ENCODE measurements at regions not wholly inside any gene's neighbourhood (a gene's known extent, or its start where the extent isn't known, plus 50 kb on each side); places are given as distances from the start of the nearest gene placed in this dataset. TPM values are rescaled to one million over a fixed set of nuclear protein-coding genes. Genes with fewer than 3 reads are reported as not detected.

Small RNA genes lying in the stretch of these regions (small RNA-seq; reads per million reads assigned to genes)
- gene RF00017: not detected

Measured in hematopoietic multipotent progenitor cell (in vitro differentiated cells).